IMR-90 (cell line): ENCODE measurements at regions not wholly inside any gene's neighbourhood (a gene's known extent, or its start where the extent isn't known, plus 50 kb on each side); places are given as distances from the start of the nearest gene placed in this dataset.

Experiments used
- ATAC-seq: fragments of 200-7000 bp; cut with Tn5 transposase; 2 replicates; pipeline ENCODE4 v1.9.1; 2020; ENCODE audit warnings: low read depth, mild to moderate bottlenecking, moderate library complexity
- BruUV-seq: library from RNA; stranded (reverse); fragments of 400-500 nt; replicated peaks from 2 replicates; lab custom pipeline; 2021; lab: Mats Ljungman, UMichigan
- CTCF ChIA-PET: fragments of 300-600 bp; formaldehyde crosslinking; extraction: SDS; loops from one replicate; lab custom pipeline; 2021; ENCODE audit warnings: antibody characterized with exemption; lab: Yijun Ruan, JAX
- POLR2A ChIA-PET: fragments of 300-600 bp; sonication (Branson Sonifier 250); formaldehyde crosslinking; loops from one replicate; lab custom pipeline; 2022; ENCODE audit warnings: antibody characterized with exemption; ENCODE audit not compliant: unreplicated experiment; lab: Charles Lee
- DNase-seq: peaks from one replicate; pipeline ENCODE4 v3.0.0; 2013
- H2AFZ ChIP-seq: replicated peaks from 2 replicates; pipeline ENCODE3; 2013; ENCODE audit warnings: low read length, mild to moderate bottlenecking; ENCODE audit not compliant: poor library complexity
- H2AK5ac ChIP-seq: 2 replicates; pipeline ENCODE4 v1.6.1; 2013; ENCODE audit warnings: low read depth, low read length, inconsistent platforms
- H2AK9ac ChIP-seq: replicated peaks from 2 replicates; pipeline ENCODE3; 2013; ENCODE audit warnings: mild to moderate bottlenecking, low read depth, low read length, moderate library complexity; ENCODE audit not compliant: poor library complexity
- H2BK120ac ChIP-seq: 2 replicates; pipeline ENCODE4 v1.6.1; 2013; ENCODE audit warnings: low read depth, low read length, inconsistent platforms
- H2BK15ac ChIP-seq: 3 replicates; pipeline ENCODE4 v1.6.1; 2013; ENCODE audit warnings: low read depth, low read length, inconsistent platforms
- H2BK20ac ChIP-seq: 2 replicates; pipeline ENCODE4 v1.6.1; 2013; ENCODE audit warnings: low read depth, mild to moderate bottlenecking, inconsistent platforms, low read length, moderate library complexity
- H2BK5ac ChIP-seq: 2 replicates; pipeline ENCODE4 v1.6.1; 2013; ENCODE audit warnings: mild to moderate bottlenecking, low read depth, low read length, inconsistent platforms; ENCODE audit not compliant: poor library complexity, severe bottlenecking
- H3K14ac ChIP-seq: replicated peaks from 2 replicates; pipeline ENCODE4 v1.6.1; 2013; ENCODE audit warnings: low read depth, low read length, inconsistent platforms
- H3K18ac ChIP-seq: 2 replicates; pipeline ENCODE4 v1.6.1; 2013; ENCODE audit warnings: low read depth, low read length, control low read depth
- H3K23ac ChIP-seq: 2 replicates; pipeline ENCODE4 v1.6.1; 2013; ENCODE audit warnings: low read depth, low read length, inconsistent platforms
- H3K27ac ChIP-seq: 2 replicates; pipeline ENCODE4 v1.5.1; 2013; ENCODE audit warnings: mild to moderate bottlenecking, control low read depth, low read length; ENCODE audit not compliant: insufficient read depth
- H3K27me3 ChIP-seq: 2 replicates; pipeline ENCODE4 v1.6.1; 2013; ENCODE audit warnings: low read length; ENCODE audit not compliant: control insufficient read depth, insufficient read depth
- H3K36me3 ChIP-seq: 2 replicates; pipeline ENCODE4 v1.6.1; 2013; ENCODE audit warnings: low read length, mixed read lengths; ENCODE audit not compliant: control insufficient read depth, insufficient read depth
- H3K4ac ChIP-seq: 2 replicates; pipeline ENCODE4 v1.6.1; 2013; ENCODE audit warnings: low read depth, low read length, inconsistent platforms
- H3K4me1 ChIP-seq: 2 replicates; pipeline ENCODE4 v1.6.1; 2013; ENCODE audit warnings: low read length, mixed read lengths; ENCODE audit not compliant: control insufficient read depth, insufficient read depth
- H3K4me2 ChIP-seq: 2 replicates; pipeline ENCODE4 v1.6.1; 2013; ENCODE audit warnings: low read depth, mild to moderate bottlenecking, control low read depth, low read length, moderate library complexity
- H3K4me3 ChIP-seq: 2 replicates; pipeline ENCODE4 v1.5.1; 2013; ENCODE audit warnings: low read depth, mild to moderate bottlenecking, control low read depth, low read length, moderate library complexity; ENCODE audit not compliant: insufficient read depth
- H3K56ac ChIP-seq: 2 replicates; pipeline ENCODE4 v1.6.1; 2013; ENCODE audit warnings: low read length, inconsistent platforms; ENCODE audit not compliant: insufficient read depth; ENCODE audit errors: extremely low read depth
- H3K79me1 ChIP-seq, 2 experiments: 2 replicates each; pipeline ENCODE4 v1.6.1; 2013; ENCODE audit warnings: low read length in 2 of 2, inconsistent platforms in 1 of 2, low read depth in 1 of 2
- H3K9ac ChIP-seq: 2 replicates; pipeline ENCODE4 v1.6.1; 2013; ENCODE audit warnings: low read depth, low read length, control low read depth
- H3K9me1 ChIP-seq: 2 replicates; pipeline ENCODE4 v1.6.1; 2013; ENCODE audit warnings: low read length, inconsistent platforms; ENCODE audit not compliant: insufficient read depth
- H3K9me3 ChIP-seq: 2 replicates; pipeline ENCODE4 v1.6.1; 2013; ENCODE audit warnings: low read length; ENCODE audit not compliant: control insufficient read depth, insufficient read depth
- H4K20me1 ChIP-seq: 2 replicates; pipeline ENCODE4 v1.6.1; 2013; ENCODE audit warnings: low read length, inconsistent platforms; ENCODE audit not compliant: insufficient read depth
- H4K5ac ChIP-seq: 2 replicates; pipeline ENCODE4 v1.6.1; 2013; ENCODE audit warnings: mild to moderate bottlenecking, low read depth, low read length, control low read depth
- H4K8ac ChIP-seq, 2 experiments: 2 replicates each; pipeline ENCODE4 v1.6.1; 2013; ENCODE audit warnings: low read depth in 2 of 2, low read length in 2 of 2, control low read depth in 1 of 2, inconsistent platforms in 1 of 2
- H4K91ac ChIP-seq: 2 replicates; pipeline ENCODE4 v1.6.1; 2013; ENCODE audit warnings: low read depth, low read length, inconsistent platforms; ENCODE audit not compliant: insufficient read depth
- BHLHE40 ChIP-seq: fragments of 150-350 bp; IDR thresholded peaks from 2 replicates; pipeline ENCODE4 v1.6.1; 2016; ENCODE audit warnings: mild to moderate bottlenecking, low read depth, low read length
- CEBPB ChIP-seq: IDR thresholded peaks from 2 replicates; pipeline ENCODE4 v1.6.1; 2012; ENCODE audit warnings: low read depth, low read length, improper control_type of control experiment
- FOS ChIP-seq: fragments of 150-350 bp; IDR thresholded peaks from 2 replicates; pipeline ENCODE4 v1.6.1; 2016; ENCODE audit warnings: low read depth, low read length
- MAFK ChIP-seq: IDR thresholded peaks from 2 replicates; pipeline ENCODE4 v1.6.1; 2012; ENCODE audit warnings: low read depth, low read length, improper control_type of control experiment
- MAZ ChIP-seq: IDR thresholded peaks from 2 replicates; pipeline ENCODE4 v1.6.1; 2012; ENCODE audit warnings: low read depth, mild to moderate bottlenecking, low read length, improper control_type of control experiment, moderate library complexity, borderline replicate concordance
- MXI1 ChIP-seq: IDR thresholded peaks from 2 replicates; pipeline ENCODE4 v1.6.1; 2012; ENCODE audit warnings: low read depth, mild to moderate bottlenecking, low read length, moderate library complexity, borderline replicate concordance
- POLR2A ChIP-seq: IDR thresholded peaks from 2 replicates; pipeline ENCODE4 v1.6.1; 2012; ENCODE audit warnings: mild to moderate bottlenecking, low read depth, low read length
- RAD21 ChIP-seq: IDR thresholded peaks from 2 replicates; pipeline ENCODE4 v1.6.1; 2012; ENCODE audit warnings: low read length, improper control_type of control experiment
- RCOR1 ChIP-seq: IDR thresholded peaks from 2 replicates; pipeline ENCODE4 v1.6.1; 2012; ENCODE audit warnings: mild to moderate bottlenecking, low read length, improper control_type of control experiment; ENCODE audit not compliant: insufficient replicate concordance
- RFX5 ChIP-seq: IDR thresholded peaks from 2 replicates; pipeline ENCODE4 v1.8.0; 2012; ENCODE audit warnings: low read depth, mild to moderate bottlenecking, low read length, moderate library complexity
- SMC3 ChIP-seq: fragments of 150-350 bp; IDR thresholded peaks from 2 replicates; pipeline ENCODE4 v1.6.1; 2016; ENCODE audit warnings: low read depth, mild to moderate bottlenecking, antibody characterized with exemption, low read length, moderate library complexity
- WGBS, 2 experiments: methylation state at CpG; one replicate each; pipeline versions ENCODE4 v1.1.5 to v1.1.7; 2013; ENCODE audit warnings: missing lambda C conversion rate in 2 of 2; ENCODE audit not compliant: insufficient read length in 1 of 2; ENCODE audit errors: extremely low coverage in 2 of 2; 5-methylcytosine and 5-hydroxymethylcytosine counted together
- dilution Hi-C: fragments of 300-500 bp; cut with HindIII; formaldehyde crosslinking; loops from one replicate; pipeline ENCODE4 v1.14.3; 2018; ENCODE audit warnings: low sequenced_read_pairs; ENCODE audit not compliant: unreplicated experiment
- in situ Hi-C: fragments of 300-500 bp; cut with MboI; formaldehyde crosslinking; loops from 3 replicates; pipeline ENCODE4 v1.14.3; 2019; ENCODE audit warnings: low sequenced_read_pairs, inconsistent platforms, mixed read lengths
- intact Hi-C: fragments of 100-400 bp; cut with micrococcal nuclease; formaldehyde crosslinking; loops from 2 replicates; pipeline ENCODE4 v1.10.0; 2022
- TF ChIP-seq, protein P1 (sequence below): conservative IDR thresholded peaks from 2 replicates; pipeline ENCODE4 v1.5.1; 2012; ENCODE audit warnings: mild to moderate bottlenecking, low read depth, low read length, improper control_type of control experiment
- TF ChIP-seq, protein P2 (sequence below): fragments of 150-350 bp; IDR thresholded peaks from 2 replicates; pipeline ENCODE4 v1.6.1; 2016; ENCODE audit warnings: low read depth, mild to moderate bottlenecking, low read length, moderate library complexity, borderline replicate concordance
- TF ChIP-seq, protein P3 (sequence below): fragments of 150-350 bp; IDR thresholded peaks from 2 replicates; pipeline ENCODE4 v1.6.1; 2017; ENCODE audit warnings: mild to moderate bottlenecking, antibody characterized with exemption, low read length, low read depth

DNA sequence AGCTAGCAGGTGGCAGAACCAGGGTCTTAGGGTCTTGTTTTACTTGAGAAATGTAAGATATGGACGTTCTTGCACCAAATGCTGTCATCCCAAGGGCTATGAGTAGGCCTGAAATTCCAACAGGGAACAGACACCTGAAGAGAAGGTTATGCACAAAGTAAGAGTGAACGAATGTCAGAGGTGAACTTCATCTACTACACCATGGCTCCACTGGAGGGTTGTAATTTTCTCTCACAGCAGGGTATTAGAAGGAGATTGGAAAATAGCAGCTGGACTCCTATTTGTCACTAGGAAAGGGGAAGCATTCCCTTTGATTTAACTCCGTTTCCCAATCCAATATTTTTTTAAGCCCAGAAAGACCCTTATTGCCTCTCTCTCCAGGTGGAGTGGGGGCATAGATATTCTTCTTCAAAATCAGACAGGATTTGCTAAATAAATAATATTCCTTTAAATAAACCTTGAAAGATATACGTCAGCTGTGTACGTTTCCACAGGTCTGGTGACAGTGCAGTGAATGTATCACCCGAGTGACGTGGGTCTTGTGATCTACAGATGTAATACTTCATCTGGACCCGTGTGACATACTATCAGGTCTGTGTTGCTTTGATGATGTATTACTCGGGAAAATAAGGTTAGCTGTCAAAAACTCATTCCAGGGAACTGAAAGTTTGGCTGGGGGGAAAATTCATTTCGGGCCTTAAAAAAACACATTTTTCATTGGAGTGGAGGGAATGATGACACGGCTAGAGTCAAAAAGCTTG is 302.6 kb downstream of the CHL1 start:
- dilution Hi-C loops: no loop called here
- Histone ChIP-seq H3K4ac (no peak overlapping the region), H2AK5ac (no peak overlapping the region), H3K14ac (no peak overlapping the region), H3K18ac (no peak overlapping the region), H3K4me2 (no peak overlapping the region), H2AK9ac (no peak overlapping the region), H2BK20ac (no peak overlapping the region), H3K4me3 (no peak overlapping the region), H4K5ac (no peak overlapping the region), H3K9me1 (no peaks in the 10 kb centered on the region), H3K36me3 (no peaks in the 10 kb centered on the region), H2BK120ac (no peak overlapping the region), H2BK5ac (no peak overlapping the region), H4K8ac (no peak overlapping the region), H3K56ac (no peak overlapping the region), H2AFZ (no peak overlapping the region), H3K9me3 (no peaks in the 10 kb centered on the region; the same call in 1 of the 2 replicates), H3K23ac (no peak overlapping the region), H3K9ac (no peak overlapping the region), H3K4me1 (no peaks in the 10 kb centered on the region), H3K27me3 (no peaks in the 10 kb centered on the region), H3K79me1 (no peaks in the 10 kb centered on the region), H3K27ac (no peak overlapping the region), H4K91ac (no peak overlapping the region), H2BK15ac (no peak overlapping the region), H4K20me1 (no peaks in the 10 kb centered on the region)
- in situ Hi-C loops: no loop called here
- CTCF ChIA-PET: no interaction called here
- DNase-seq (no peak), ATAC-seq (no peak)
- POLR2A ChIA-PET: no interaction called here
- intact Hi-C loops: no loop called here
- 54% methylated on average over 3 of the region's 11 CpGs; no CpG with 5 or more reads in 1 of the 2 experiments for WGBS, 2 experiments
- TF ChIP-seq RAD21 (no peak), MXI1 (no peak), CEBPB (no peak), MAZ (no peak), SMC3 (no peak), RCOR1 (no peak), FOS (no peak), BHLHE40 (no peak), MAFK (no peak), POLR2A (no peak), RFX5 (no peak)
- TF ChIP-seq, protein P1, sequence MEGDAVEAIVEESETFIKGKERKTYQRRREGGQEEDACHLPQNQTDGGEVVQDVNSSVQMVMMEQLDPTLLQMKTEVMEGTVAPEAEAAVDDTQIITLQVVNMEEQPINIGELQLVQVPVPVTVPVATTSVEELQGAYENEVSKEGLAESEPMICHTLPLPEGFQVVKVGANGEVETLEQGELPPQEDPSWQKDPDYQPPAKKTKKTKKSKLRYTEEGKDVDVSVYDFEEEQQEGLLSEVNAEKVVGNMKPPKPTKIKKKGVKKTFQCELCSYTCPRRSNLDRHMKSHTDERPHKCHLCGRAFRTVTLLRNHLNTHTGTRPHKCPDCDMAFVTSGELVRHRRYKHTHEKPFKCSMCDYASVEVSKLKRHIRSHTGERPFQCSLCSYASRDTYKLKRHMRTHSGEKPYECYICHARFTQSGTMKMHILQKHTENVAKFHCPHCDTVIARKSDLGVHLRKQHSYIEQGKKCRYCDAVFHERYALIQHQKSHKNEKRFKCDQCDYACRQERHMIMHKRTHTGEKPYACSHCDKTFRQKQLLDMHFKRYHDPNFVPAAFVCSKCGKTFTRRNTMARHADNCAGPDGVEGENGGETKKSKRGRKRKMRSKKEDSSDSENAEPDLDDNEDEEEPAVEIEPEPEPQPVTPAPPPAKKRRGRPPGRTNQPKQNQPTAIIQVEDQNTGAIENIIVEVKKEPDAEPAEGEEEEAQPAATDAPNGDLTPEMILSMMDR: no peak
- TF ChIP-seq, protein P2, sequence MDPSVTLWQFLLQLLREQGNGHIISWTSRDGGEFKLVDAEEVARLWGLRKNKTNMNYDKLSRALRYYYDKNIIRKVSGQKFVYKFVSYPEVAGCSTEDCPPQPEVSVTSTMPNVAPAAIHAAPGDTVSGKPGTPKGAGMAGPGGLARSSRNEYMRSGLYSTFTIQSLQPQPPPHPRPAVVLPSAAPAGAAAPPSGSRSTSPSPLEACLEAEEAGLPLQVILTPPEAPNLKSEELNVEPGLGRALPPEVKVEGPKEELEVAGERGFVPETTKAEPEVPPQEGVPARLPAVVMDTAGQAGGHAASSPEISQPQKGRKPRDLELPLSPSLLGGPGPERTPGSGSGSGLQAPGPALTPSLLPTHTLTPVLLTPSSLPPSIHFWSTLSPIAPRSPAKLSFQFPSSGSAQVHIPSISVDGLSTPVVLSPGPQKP: no peak
- TF ChIP-seq, protein P3, sequence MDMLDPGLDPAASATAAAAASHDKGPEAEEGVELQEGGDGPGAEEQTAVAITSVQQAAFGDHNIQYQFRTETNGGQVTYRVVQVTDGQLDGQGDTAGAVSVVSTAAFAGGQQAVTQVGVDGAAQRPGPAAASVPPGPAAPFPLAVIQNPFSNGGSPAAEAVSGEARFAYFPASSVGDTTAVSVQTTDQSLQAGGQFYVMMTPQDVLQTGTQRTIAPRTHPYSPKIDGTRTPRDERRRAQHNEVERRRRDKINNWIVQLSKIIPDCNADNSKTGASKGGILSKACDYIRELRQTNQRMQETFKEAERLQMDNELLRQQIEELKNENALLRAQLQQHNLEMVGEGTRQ: no peak
- BruUV-seq: no TSS peak
